Upper lobe of left lung (tissue), 4 donors: ENCODE measurements at regions not wholly inside any gene's neighbourhood (a gene's known extent, or its start where the extent isn't known, plus 50 kb on each side); places are given as distances from the start of the nearest gene placed in this dataset.

Experiments used
- CTCF ChIP-seq, 6 experiments: fragments of 450-650 bp in 4 of 6; fragments of 200-600 bp in 2 of 6; sonication (generic) in 2 of 6; IDR thresholded peaks; one replicate each; pipeline ENCODE4 v1.5.1; 2016 to 2019; ENCODE audit warnings: antibody characterized with exemption in 6 of 6
- EP300 ChIP-seq, 4 donors: sonication (generic); formaldehyde crosslinking; IDR thresholded peaks; one replicate each; pipeline ENCODE4 v1.5.1; 2017; ENCODE audit warnings: antibody characterized with exemption in 4 of 4, control low read depth in 2 of 4
- POLR2A ChIP-seq, 4 donors: fragments of 450-650 bp; IDR thresholded peaks; one replicate each; pipeline ENCODE4 v1.5.1; 2016 to 2017; ENCODE audit warnings: antibody characterized with exemption in 4 of 4, mild to moderate bottlenecking in 2 of 4
- POLR2AphosphoS5 ChIP-seq, 2 donors: sonication (generic); formaldehyde crosslinking; IDR thresholded peaks; one replicate each; pipeline ENCODE4 v1.5.1; 2017; ENCODE audit warnings: antibody characterized with exemption in 2 of 2

DNA sequence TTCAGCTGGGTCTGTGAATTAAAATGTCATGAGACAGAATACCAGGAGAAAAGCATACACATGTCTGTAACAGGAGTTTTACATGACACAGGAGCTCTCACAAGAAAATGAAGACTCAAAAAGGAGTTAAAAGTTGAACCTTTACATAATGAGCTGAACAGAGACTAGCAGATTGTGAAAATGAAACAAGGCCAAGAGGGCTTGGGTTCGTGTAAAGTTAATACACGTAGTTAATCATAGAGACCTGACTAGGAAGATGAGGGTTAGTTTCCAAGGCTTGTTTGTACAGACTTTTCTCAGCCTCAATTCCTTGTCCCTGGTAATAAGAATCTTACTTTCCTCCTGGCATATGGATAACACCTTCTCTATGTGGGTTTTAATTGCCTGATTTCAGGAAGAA lies 1294.0 kb downstream of the MAT2B start:
- no peak for TF ChIP-seq POLR2A (IDR thresholded peaks at IDR 0.05)
- no peak for TF ChIP-seq POLR2AphosphoS5 (IDR thresholded peaks at IDR 0.05)
- TF ChIP-seq CTCF (IDR thresholded peaks at IDR 0.05), result no peak
- TF ChIP-seq EP300 (IDR thresholded peaks at IDR 0.05), result no peak
